HG03558 (cell line): ENCODE measurements at regions not wholly inside any gene's neighbourhood (a gene's known extent, or its start where the extent isn't known, plus 50 kb on each side); places are given as distances from the start of the nearest gene placed in this dataset.
"Not testable (repeated sequence)": the region's sequence is repeated elsewhere in the genome, so short reads cannot be mapped to it uniquely, and the experiment has no call there.

Experiments
- ATAC-seq: cut with Tn5 transposase; IDR thresholded peaks from one replicate; pipeline ENCODE4 v1.9.1; 2021; ENCODE audit warnings: moderate number of reproducible peaks; ENCODE audit not compliant: unreplicated experiment; ENCODE audit errors: extremely low read depth

GRCh38 chr2:34719206-34719605 lies 1120.1 kb upstream of the FAM98A start:
- ATAC-seq = no peak

- no peak for ATAC-seq
Measured at GRCh38 chr2:34705551-34706247, 1106.6 kb upstream of the FAM98A start.

- no peak for ATAC-seq
Measured at GRCh38 chr2:34703292-34703691, 1104.2 kb upstream of the FAM98A start.

DNA sequence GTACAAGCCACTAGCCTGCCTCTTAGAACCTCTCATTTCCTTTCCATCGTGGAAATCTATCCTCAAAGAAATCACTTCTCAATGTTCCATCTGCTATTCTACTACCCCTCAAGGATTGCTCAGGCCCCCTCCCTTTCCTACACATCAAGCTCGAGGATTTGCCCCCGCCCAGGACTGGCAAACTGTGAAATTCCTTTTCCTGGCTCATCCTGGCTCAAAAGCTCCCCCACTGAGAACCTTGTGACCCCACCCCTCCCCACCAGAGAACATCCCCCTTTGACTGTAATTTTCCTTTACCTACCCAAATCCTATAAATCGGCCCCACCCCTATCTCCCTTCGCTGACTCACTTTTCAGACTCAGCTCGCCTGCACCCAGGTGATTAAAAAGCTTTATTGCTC lies 1103.3 kb upstream of the FAM98A start:
- ATAC-seq = not testable (repeated sequence)

GRCh38 chr2:34677591-34677990 lies 1078.5 kb upstream of the FAM98A start:
- not testable (repeated sequence) for ATAC-seq

DNA sequence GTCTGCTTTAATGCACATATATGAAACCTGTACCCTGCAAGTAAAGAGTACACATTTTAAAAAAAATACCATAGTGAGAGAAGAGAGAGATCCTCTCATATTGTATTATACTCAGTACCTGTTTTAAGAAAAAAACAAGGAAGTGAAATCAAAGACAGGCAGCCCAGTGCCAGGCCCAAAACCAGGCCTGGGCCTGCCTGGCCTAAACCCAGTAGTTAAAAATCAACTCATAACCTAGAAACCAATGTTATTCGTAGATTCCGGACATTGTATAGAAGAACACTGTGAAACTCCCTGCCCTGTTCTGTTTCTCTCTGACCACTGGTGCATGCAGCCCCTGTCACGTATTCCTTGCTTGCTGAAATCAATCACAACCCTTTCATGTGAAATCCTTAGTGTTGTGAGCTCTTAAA lies 1078.0 kb upstream of the FAM98A start:
- not testable (repeated sequence) for ATAC-seq

GRCh38 chr2:34670482-34670881 lies 1071.4 kb upstream of the FAM98A start:
- ATAC-seq = no peak

DNA sequence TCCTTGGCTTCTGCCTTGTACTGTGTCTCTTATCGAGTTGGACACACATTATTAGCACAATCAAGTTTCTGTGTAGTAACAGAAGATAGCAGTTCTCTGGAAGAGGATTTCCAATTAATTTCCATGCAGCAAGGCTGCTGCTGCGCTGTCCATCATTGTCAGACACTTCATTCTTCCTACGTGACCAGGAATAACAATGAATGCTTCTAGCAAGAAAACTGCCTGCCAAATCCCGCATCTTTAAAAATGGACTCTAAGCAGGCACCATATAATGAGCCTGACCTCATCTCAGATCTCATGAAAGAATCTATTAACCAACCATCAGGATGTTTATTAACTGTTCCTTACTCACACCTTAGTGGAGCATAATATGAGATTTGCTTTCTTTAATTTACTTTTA lies 1067.7 kb upstream of the FAM98A start:
- no peak for ATAC-seq

DNA sequence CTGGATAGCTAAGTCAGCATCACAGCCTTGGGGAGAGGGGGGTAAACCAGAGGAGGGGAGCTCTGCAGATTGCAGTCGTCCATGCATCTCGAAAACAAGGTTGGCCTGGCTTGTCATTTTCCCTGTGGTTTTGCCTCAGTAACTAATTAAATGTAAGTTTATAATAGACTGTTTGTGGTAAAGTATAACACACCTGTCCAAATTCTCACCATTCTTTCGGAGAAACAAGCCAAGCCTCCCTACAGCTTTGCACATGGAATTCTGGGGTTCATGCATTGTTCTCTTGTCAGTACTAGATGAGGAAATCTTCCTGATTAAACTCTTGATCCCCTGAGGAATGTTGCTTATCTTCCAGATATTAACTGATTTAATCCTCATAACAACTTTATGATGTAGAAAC lies 1065.2 kb upstream of the FAM98A start:
- ATAC-seq = no peak

- ATAC-seq = no peak
Measured at GRCh38 chr2:34663314-34663713, 1064.2 kb upstream of the FAM98A start.

DNA sequence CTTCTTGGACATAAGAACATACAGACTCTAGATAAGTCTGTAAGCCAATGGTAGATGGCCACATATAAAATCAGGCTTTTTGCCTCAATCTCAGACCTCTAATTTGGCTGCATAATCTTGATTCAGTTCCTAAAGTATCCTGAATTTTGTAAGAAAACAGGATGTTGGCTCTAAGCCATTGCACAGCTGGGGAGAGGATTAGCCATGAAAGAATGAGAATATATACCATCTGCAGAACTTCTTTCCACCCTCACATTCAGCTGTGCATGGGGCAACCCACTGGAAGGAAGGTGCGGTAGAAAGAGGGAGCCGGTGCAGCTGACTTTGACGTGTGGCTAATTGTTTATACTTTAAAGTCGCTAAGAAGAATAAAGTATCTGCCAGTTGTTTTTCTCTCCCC lies 1061.6 kb upstream of the FAM98A start:
- no peak for ATAC-seq

DNA sequence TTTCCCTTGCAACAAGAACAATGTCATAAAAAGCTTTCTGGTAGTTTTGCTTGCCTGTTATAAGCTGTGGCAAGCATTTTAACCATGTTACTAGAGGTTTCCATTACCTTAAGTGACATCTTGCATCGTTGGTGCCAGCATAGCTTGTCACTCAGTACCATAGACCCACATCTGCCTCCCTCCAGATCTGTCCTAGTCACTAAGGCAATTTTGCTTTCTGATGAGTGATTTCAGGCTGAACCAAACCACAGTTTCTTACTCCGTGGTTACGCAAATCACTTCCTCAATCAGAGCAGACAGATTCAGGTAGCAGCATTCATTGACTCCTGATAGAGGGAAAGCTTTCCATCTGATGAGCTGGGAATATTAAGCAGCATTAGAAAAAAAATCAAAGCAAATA lies 1057.5 kb upstream of the FAM98A start:
- ATAC-seq = no peak

DNA sequence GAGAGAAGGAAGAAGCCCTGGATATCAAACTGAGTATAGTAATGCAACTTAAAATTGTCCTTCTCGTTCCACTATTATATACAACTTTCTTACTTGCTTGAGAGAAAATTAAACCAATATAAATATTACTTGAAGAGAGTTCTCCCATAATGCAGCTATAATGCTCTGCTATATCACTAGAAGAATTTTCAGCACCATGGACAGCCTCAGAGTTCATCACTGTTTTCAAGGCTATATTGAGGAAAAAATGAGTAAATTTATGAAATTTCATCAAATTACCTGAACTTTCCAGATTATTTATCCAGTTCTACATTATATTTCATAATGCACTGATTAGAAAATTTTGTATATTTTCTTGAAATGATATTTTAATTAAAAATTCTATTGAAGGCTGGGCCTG lies 1053.5 kb upstream of the FAM98A start:
- no peak for ATAC-seq

DNA sequence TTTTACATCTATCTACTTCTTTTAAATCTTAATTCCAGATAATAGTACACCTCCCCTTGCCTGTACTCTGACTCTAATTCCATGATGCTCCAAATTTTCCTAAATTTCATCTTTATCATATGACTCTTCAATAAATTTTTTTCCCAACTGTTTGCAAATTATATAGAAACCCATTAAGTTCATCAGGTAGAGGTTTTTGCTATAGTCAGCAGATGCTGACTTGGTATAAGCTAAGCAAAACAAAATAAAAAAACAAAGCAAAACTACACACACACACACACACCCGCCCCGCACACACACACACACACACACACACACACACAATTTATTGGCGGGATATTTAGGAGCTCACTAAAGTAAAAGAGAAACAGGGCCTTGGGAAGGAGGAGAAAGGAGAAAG lies 1047.8 kb upstream of the FAM98A start:
- ATAC-seq = no peak

- ATAC-seq = no peak
Measured at GRCh38 chr2:34632327-34632726, 1033.2 kb upstream of the FAM98A start.

GRCh38 chr2:34627003-34627402 lies 1027.9 kb upstream of the FAM98A start:
- ATAC-seq = no peak

DNA sequence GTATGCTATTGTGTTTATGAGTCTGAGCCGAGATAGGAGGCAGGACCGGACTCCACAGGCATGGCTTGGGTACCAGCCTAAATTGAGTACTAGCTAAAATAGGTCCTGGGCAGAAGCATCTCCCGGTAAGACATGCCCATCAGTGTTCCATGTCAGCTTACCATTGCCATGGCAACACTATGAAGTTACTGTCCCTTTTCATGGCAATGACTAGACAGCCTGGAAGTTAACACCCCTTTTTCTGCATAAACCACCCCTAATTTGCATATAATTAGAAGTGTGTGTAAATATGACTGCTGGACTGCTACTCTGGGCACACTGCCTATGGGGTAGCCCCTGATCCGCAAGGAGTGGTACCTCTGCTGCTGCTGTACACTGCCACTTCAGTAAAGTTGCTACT lies 1005.1 kb upstream of the FAM98A start:
- no peak for ATAC-seq

- ATAC-seq = no peak
Measured at GRCh38 chr2:34602262-34602661, 1003.2 kb upstream of the FAM98A start.

DNA sequence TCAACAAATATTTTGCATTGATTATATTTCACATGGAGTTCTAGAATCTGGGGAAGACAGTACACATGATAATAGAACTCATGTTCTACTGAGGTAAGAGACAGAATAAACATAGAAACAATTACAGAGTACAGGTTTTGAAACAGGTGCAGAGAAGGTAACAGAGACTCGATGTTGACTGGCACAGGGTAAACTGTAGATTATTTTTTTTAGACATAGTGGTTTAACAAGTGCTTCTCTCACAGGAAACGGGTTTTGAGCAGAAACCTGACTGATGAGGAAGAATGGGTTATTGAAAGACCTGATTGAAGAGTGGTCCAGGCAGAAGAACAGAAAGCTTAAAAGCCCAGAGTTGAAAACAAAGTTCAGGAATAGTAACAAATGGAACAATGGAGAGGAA lies 1002.5 kb upstream of the FAM98A start:
- no peak for ATAC-seq

GRCh38 chr2:34578641-34579040 lies 979.5 kb upstream of the FAM98A start:
- no peak for ATAC-seq

DNA sequence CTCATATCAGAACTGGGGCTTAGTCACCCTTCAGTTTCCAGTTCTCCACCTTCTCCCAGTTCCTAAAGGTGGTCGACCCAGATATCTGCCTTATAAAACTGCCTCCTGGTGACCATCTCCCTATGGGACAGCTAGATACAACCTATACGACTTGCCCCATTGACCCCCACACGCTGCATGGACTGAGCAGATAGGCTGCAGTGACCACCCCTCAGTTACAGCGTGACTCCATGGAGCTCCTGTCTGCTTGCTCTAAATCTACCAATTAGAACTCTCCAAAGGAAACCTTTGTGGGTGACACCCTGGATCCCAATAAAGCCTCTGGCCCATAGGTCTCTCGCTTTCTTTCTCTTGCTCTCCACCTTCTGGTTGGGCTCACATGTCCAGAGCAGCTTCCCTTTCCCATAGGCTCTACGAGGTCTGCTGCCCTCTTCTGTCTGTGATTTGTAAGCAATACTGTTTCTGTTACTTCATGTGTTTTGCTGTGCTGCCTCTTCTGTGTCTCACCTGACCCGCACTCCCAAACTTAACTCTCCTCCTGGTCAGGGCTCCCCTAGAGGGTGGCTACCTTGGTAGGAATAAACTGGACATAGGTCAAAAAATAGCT lies 971.3 kb upstream of the FAM98A start:
- ATAC-seq = no peak

DNA sequence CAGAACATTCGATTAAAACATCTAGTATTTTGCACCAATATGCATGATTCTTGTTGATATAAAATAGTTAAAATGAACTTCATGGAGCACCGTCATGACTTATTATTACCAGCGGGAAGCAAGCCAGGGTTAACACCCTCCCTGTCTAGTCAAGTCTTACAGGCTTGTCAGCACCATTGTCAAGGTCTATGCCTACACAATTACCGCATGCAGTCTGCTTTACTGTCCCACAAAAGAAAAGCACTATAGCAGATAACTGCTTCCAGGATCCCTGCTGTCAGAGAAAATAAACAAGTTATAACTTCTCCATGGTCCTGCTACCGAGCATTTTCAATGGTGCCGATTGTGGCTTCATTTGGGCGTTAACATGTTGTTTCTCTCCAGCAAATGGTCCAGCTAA lies 968.0 kb upstream of the FAM98A start:
- ATAC-seq = no peak
